HG02610 (cell line): ENCODE measurements at regions not wholly inside any gene's neighbourhood (a gene's known extent, or its start where the extent isn't known, plus 50 kb on each side); places are given as distances from the start of the nearest gene placed in this dataset.
"Not testable (repeated sequence)": the region's sequence is repeated elsewhere in the genome, so short reads cannot be mapped to it uniquely, and the experiment has no call there.

Experiments used
- ATAC-seq: cut with Tn5 transposase; IDR thresholded peaks from one replicate; pipeline ENCODE4 v1.9.1; 2021; ENCODE audit warnings: mild to moderate bottlenecking, moderate library complexity; ENCODE audit not compliant: unreplicated experiment

- no peak for ATAC-seq
Measured at GRCh38 chr5:173496129-173496882, 120.1 kb downstream of the BOD1 start.

GRCh38 chr5:173495225-173495904 lies 121.1 kb downstream of the BOD1 start:
- no peak for ATAC-seq

GRCh38 chr5:173494446-173494845 lies 122.0 kb downstream of the BOD1 start:
- no peak for ATAC-seq

GRCh38 chr5:173493846-173494245 lies 122.6 kb downstream of the BOD1 start:
- ATAC-seq, result no peak

GRCh38 chr5:173493040-173493439 lies 123.4 kb downstream of the BOD1 start:
- ATAC-seq, result no peak

DNA sequence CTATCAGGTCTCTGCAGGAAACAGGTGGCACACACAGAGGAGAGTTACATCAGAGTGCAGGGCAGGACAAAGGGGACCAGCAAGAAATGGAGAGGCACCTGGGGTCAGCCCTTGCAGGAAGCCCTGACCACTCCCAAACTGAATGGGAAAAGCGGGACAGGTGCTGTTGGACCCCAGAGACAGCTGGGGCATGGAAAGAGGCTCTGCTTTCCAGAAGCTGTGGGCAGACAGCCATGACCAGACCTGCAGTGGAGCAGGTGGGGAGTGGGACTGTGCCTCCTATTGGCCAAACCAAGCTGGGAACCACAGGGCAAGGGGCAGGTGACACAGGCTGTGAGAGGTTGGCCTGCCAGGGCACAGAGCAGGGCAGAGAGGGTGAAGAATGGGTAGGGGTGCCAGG lies 125.8 kb downstream of the BOD1 start:
- ATAC-seq, result no peak

- ATAC-seq, result no peak
Measured at GRCh38 chr5:173488144-173488543, 128.3 kb downstream of the BOD1 start.

DNA sequence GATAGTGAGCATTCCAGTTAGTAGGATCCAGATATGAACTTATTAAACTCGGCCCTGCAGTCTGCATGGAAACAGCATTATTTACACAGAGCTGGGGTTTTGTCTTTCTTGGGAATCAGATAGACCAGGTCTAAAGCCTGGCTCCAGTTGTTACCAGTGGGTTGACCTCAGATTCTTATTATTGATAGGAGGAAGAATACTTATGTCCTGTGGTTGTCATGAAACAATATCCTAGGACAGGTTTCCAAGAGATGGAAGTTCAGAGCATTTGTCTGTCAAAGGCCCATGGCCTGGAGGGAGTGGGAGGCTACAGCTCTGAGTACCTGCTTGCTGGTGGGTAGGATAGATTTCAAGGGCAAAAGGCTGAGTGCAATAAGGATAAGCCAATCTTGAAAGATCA lies 129.2 kb downstream of the BOD1 start:
- ATAC-seq, result no peak

DNA sequence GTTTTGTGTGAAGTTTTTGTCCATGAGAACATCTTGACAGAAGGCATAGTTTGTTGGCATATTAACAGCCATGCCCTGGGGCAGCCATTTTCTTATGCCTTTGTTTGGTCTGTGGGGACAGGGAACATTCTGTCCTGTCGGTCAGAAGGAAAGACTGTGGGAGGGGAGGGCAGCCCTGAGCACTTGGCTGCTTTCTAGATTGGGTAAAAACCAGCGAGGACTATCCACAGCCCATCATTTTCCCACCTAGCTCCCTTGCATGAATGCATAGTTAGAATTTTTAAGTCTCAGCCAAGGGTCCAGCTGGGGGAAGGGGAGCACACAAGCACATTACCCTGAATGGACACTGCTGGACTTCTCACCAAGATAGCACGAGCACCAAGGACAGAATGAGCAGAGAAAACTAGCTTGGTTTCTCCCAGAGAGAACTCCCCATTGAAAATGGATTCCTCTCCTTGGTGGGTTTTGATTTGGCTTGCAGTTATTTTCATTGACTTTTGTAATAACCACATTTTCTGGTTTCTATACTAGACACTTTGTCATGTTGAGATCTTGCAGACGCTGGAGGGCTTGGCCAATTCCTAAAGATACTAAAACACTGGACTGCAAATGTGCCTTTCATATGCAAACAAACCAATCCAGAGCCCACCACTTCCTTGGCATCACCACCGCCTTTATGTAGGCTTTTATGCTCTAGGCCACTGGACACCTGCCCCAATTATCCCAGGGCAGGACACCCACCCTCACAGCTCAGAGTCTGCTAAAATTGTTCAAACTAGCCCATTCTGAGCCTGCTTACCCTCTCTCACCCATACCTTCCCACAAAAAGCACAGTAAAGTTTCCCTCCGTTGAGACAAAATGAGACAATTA lies 129.9 kb downstream of the BOD1 start:
- ATAC-seq, result no peak

- no peak for ATAC-seq
Measured at GRCh38 chr5:173484569-173484968, 131.9 kb downstream of the BOD1 start.

DNA sequence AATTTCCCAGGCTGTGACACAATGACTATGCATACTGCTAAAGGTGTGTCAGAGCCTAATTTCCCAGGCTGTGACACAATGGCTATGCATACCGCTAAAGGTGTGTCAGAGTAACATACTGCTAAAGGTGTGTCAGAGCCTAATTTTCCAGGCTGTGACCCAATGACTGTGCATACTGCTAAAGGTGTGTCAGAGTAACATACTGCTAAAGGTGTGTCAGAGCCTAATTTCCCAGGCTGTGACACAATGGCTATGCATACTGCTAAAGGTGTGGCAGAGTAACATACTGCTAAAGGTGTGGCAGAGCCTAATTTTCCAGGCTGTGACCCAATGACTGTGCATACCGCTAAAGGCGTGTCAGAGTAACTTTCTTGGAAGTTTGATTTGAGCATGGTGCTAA lies 132.9 kb downstream of the BOD1 start:
- not testable (repeated sequence) for ATAC-seq

DNA sequence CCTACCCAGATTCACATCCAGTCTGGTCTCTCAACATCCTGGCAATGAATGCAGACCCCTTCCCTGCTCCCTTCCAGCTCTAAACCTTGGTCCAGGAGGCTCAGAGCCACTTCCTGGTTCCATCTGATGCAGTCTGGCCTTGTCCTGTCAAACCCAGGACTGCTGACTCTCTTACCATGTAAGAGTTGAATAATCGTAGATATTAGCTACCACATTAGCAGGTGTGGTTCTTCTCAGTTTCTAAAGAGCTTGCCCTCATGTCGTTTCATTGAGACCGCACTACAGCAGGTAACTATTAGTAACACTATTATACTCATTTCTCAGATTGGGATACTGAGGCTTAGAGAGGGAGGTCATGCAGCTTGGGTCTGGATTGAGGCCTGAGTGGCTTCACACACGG lies 133.3 kb downstream of the BOD1 start:
- ATAC-seq, result no peak

GRCh38 chr5:173481821-173482220 lies 134.6 kb downstream of the BOD1 start:
- no peak for ATAC-seq

DNA sequence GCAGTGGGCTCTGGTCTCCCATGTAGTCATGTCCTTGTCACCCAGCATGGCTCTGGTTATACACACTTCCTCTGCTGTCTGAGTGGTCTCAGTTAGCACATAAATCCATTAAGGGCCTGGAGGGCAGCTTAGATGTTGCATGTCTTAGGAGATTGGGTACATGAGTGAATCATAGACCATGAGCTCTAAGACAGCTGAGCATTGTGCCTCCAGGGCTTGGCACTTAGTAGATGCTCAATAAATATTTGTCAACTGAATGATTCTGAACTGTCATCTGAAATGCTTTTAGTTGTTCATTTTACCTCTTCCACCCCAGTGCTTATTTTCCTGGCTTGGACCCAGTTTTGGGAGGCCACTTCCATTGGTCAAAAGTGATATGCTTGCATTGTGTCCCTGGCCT lies 135.6 kb downstream of the BOD1 start:
- ATAC-seq, result no peak

- ATAC-seq, result no peak
Measured at GRCh38 chr5:173479711-173480110, 136.7 kb downstream of the BOD1 start.

- ATAC-seq, result no peak
Measured at GRCh38 chr5:173477345-173478040, 139.0 kb downstream of the BOD1 start.

DNA sequence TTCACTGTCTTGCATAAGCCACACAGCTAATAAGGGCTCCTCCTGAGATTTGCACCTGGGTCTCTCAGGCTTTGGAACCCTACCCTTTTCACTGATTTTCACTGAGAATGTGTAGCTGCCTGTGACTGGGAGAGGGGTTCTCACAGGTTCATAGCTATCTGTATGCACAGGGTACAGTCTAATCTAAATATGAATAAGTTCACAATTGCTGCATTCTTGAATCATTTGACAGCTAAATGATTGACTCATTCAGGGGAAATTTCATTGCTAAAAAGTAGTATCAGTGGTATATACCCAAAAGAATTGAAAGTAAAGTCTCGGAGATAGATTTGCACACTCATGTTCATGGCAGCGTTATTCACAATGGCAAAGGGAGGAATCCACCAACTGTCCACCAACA lies 140.7 kb downstream of the BOD1 start:
- no peak for ATAC-seq

DNA sequence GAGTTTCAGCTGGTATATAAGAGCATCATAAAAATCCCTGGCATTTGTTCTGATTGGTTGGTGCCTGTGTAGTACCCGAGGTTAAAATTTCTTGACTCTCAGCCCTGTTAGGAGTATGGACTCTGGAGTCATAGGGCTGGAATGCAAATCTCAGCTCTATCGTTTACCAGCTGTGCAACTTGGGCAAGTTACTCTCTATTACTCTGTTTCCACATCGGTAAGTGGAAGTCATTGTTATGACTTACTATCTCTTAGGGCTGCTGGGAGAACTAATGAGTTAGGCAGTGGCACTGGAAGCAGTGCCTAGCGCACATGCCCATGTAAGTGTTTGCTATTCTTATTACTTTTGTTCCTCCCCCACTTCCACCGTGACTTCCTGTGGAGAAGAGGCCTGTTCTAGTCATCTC lies 141.6 kb downstream of the BOD1 start:
- ATAC-seq, result no peak

DNA sequence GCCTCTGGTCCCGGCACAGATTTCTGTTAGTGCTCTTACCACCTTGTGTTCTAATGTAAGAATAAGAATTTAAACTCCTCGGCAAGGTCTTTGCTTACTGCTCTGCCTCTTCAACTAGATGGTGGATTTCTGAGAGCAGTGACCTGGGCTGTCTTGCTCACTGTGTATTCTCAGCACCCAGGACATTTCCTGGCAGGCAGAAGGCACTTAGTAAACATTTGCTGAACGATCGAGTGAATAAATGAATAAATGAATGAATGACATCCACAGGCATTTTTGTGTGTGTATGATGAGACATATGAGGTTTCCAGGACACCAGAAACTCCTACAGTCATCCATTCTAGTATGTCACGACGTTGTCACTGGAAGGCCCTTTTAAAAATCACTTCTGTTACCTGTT lies 143.2 kb downstream of the BOD1 start:
- ATAC-seq, result no peak

DNA sequence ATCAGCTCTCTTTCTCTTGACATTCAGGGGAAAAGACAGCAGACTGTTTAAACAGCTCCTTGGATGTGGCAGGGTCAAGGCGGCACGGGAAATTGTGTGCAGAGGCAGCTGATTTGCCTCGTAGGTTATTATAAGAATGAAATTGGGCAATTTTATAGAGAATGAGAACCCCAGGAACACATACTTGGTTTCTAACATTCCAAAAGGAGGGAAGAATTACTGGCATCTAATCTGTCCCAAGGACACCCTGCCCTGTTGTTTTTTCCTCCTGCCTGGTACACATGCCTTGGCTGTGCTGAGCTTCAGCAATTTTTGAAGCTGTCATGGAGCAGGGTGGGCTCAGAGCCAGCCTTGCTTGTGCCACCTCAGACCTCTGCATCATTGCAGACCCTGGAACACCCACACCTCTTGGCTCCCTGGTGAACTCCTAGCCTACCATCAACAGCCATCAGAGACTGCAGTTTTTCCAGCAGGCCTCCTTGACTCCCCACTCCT lies 143.6 kb downstream of the BOD1 start:
- no peak for ATAC-seq

DNA sequence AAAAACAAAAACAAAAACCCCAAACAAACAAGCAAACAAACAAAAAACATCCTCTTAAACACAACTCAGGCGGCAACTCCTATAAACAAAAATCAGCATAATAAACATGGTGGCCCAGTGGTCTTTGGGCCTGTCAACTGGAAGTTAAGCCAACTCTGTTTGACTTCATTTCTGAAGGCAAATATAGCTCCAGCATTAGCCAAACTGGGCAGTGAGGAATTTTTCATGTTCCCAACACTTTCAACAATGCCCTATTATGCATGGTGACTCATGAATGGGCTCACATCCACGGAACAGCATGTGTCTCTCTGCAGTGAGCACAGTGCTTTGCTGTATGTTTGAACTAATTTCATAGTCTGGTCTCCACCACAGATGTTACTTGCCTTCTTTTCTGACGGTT lies 143.9 kb upstream of the STC2 start:
- ATAC-seq, result no peak
